ENCODE measurements at regions not wholly inside any gene's neighbourhood (a gene's known extent, or its start where the extent isn't known, plus 50 kb on each side); places are given as distances from the start of the nearest gene placed in this dataset.
"Not testable (repeated sequence)": the region's sequence is repeated elsewhere in the genome, so short reads cannot be mapped to it uniquely, and the experiment has no call there.

- not testable (repeated sequence) for H3K27ac ChIP-seq (ENCODE audit: insufficient read depth, low read depth, low read length, poor library complexity, severe bottlenecking); H3K9me3 ChIP-seq (ENCODE audit: control insufficient read depth, low read length); H3K36me3 ChIP-seq (ENCODE audit: control insufficient read depth, insufficient read depth, low read length); H3K4me3 ChIP-seq (ENCODE audit: insufficient read depth, low read depth, low read length); H3K27me3 ChIP-seq (ENCODE audit: control insufficient read depth, insufficient read depth, low read length, poor library complexity, severe bottlenecking)
- WGBS, 2 experiments, result 91 to 92% methylated on average over 4 of the region's 4 CpGs
- peaks cover 22% of the 10 kb centered on the region for H3K4me1 ChIP-seq (ENCODE audit: control insufficient read depth, insufficient read depth, low read length)
Observed at GRCh38 chr17:6373599-6373998, 61.3 kb downstream of the AIPL1 start.

GRCh38 chr17:6366221-6366666, 68.7 kb downstream of the AIPL1 start:
- no peaks in the 10 kb centered on the region for H3K36me3 ChIP-seq (ENCODE audit: control insufficient read depth, insufficient read depth, low read length)
- peaks cover 8% of the 10 kb centered on the region for H3K4me1 ChIP-seq (ENCODE audit: control insufficient read depth, insufficient read depth, low read length)
- no peaks in the 10 kb centered on the region for H3K27me3 ChIP-seq (ENCODE audit: control insufficient read depth, insufficient read depth, low read length, poor library complexity, severe bottlenecking)
- no peaks in the 10 kb centered on the region for H3K9me3 ChIP-seq (ENCODE audit: control insufficient read depth, low read length)
- no peak overlapping the region for H3K27ac ChIP-seq (ENCODE audit: insufficient read depth, low read depth, low read length, poor library complexity, severe bottlenecking)
- H3K4me3 ChIP-seq (ENCODE audit: insufficient read depth, low read depth, low read length), result no peak overlapping the region
- 57 to 60% methylated on average over 2 of the region's 2 CpGs for WGBS, 2 experiments

GRCh38 chr17:6365200-6365943, 69.5 kb downstream of the AIPL1 start:
- WGBS, 2 experiments, result 91 to 96% methylated on average over 13 of the region's 13 CpGs
- H3K27me3 ChIP-seq (ENCODE audit: control insufficient read depth, insufficient read depth, low read length, poor library complexity, severe bottlenecking), result no peaks in the 10 kb centered on the region
- no peaks in the 10 kb centered on the region for H3K36me3 ChIP-seq (ENCODE audit: control insufficient read depth, insufficient read depth, low read length)
- H3K27ac ChIP-seq (ENCODE audit: insufficient read depth, low read depth, low read length, poor library complexity, severe bottlenecking), result no peak overlapping the region
- no peaks in the 10 kb centered on the region for H3K9me3 ChIP-seq (ENCODE audit: control insufficient read depth, low read length)
- H3K4me1 ChIP-seq (ENCODE audit: control insufficient read depth, insufficient read depth, low read length), result peaks cover 8% of the 10 kb centered on the region
- no peak overlapping the region for H3K4me3 ChIP-seq (ENCODE audit: insufficient read depth, low read depth, low read length)

GRCh38 chr17:6361733-6362132, 73.2 kb downstream of the AIPL1 start:
- Histone ChIP-seq H3K36me3 (ENCODE audit: control insufficient read depth, insufficient read depth, low read length) (no peaks in the 10 kb centered on the region), H3K9me3 (ENCODE audit: control insufficient read depth, low read length) (no peaks in the 10 kb centered on the region), H3K27me3 (ENCODE audit: control insufficient read depth, insufficient read depth, low read length, poor library complexity, severe bottlenecking) (no peaks in the 10 kb centered on the region), H3K4me1 (ENCODE audit: control insufficient read depth, insufficient read depth, low read length) (peaks cover 8% of the 10 kb centered on the region), H3K4me3 (ENCODE audit: insufficient read depth, low read depth, low read length) (no peak overlapping the region), H3K27ac (ENCODE audit: insufficient read depth, low read depth, low read length, poor library complexity, severe bottlenecking) (no peak overlapping the region)
- 82 to 89% methylated on average over 5 of the region's 5 CpGs for whole genome bisulfite sequencing, 2 experiments

GRCh38 chr17:6358131-6358530, 76.8 kb downstream of the AIPL1 start:
- Histone ChIP-seq H3K36me3 (ENCODE audit: control insufficient read depth, insufficient read depth, low read length) (no peaks in the 10 kb centered on the region), H3K9me3 (ENCODE audit: control insufficient read depth, low read length) (no peaks in the 10 kb centered on the region), H3K4me1 (ENCODE audit: control insufficient read depth, insufficient read depth, low read length) (no peaks in the 10 kb centered on the region), H3K4me3 (ENCODE audit: insufficient read depth, low read depth, low read length) (no peak overlapping the region), H3K27ac (ENCODE audit: insufficient read depth, low read depth, low read length, poor library complexity, severe bottlenecking) (no peak overlapping the region), H3K27me3 (ENCODE audit: control insufficient read depth, insufficient read depth, low read length, poor library complexity, severe bottlenecking) (no peaks in the 10 kb centered on the region)
- 88 to 95% methylated on average over 3 of the region's 3 CpGs for WGBS, 2 experiments

GRCh38 chr17:6356562-6356961, 78.4 kb downstream of the AIPL1 start:
- no peak overlapping the region for H3K4me3 ChIP-seq (ENCODE audit: insufficient read depth, low read depth, low read length)
- H3K4me1 ChIP-seq (ENCODE audit: control insufficient read depth, insufficient read depth, low read length), result no peaks in the 10 kb centered on the region
- no peaks in the 10 kb centered on the region for H3K9me3 ChIP-seq (ENCODE audit: control insufficient read depth, low read length)
- no peak overlapping the region for H3K27ac ChIP-seq (ENCODE audit: insufficient read depth, low read depth, low read length, poor library complexity, severe bottlenecking)
- no peaks in the 10 kb centered on the region for H3K36me3 ChIP-seq (ENCODE audit: control insufficient read depth, insufficient read depth, low read length)
- no peaks in the 10 kb centered on the region for H3K27me3 ChIP-seq (ENCODE audit: control insufficient read depth, insufficient read depth, low read length, poor library complexity, severe bottlenecking)
- 90% methylated on average over 4 of the region's 4 CpGs for whole genome bisulfite sequencing, 2 experiments

GRCh38 chr17:6355196-6355595, 79.7 kb downstream of the AIPL1 start:
- no peak overlapping the region for H3K27ac ChIP-seq (ENCODE audit: insufficient read depth, low read depth, low read length, poor library complexity, severe bottlenecking)
- no peaks in the 10 kb centered on the region for H3K9me3 ChIP-seq (ENCODE audit: control insufficient read depth, low read length)
- WGBS, 2 experiments, result 75 to 79% methylated on average over 3 of the region's 3 CpGs
- no peaks in the 10 kb centered on the region for H3K36me3 ChIP-seq (ENCODE audit: control insufficient read depth, insufficient read depth, low read length)
- H3K4me3 ChIP-seq (ENCODE audit: insufficient read depth, low read depth, low read length), result no peak overlapping the region
- H3K4me1 ChIP-seq (ENCODE audit: control insufficient read depth, insufficient read depth, low read length), result no peaks in the 10 kb centered on the region
- no peaks in the 10 kb centered on the region for H3K27me3 ChIP-seq (ENCODE audit: control insufficient read depth, insufficient read depth, low read length, poor library complexity, severe bottlenecking)

- no peak overlapping the region for H3K27ac ChIP-seq (ENCODE audit: insufficient read depth, low read depth, low read length, poor library complexity, severe bottlenecking)
- no peaks in the 10 kb centered on the region for H3K27me3 ChIP-seq (ENCODE audit: control insufficient read depth, insufficient read depth, low read length, poor library complexity, severe bottlenecking)
- 90% methylated on average over 6 of the region's 6 CpGs for WGBS, 2 experiments
- no peaks in the 10 kb centered on the region for H3K36me3 ChIP-seq (ENCODE audit: control insufficient read depth, insufficient read depth, low read length)
- no peaks in the 10 kb centered on the region for H3K9me3 ChIP-seq (ENCODE audit: control insufficient read depth, low read length)
- H3K4me3 ChIP-seq (ENCODE audit: insufficient read depth, low read depth, low read length), result no peak overlapping the region
- H3K4me1 ChIP-seq (ENCODE audit: control insufficient read depth, insufficient read depth, low read length), result no peaks in the 10 kb centered on the region
Observed at GRCh38 chr17:6352801-6353560, 81.9 kb downstream of the AIPL1 start.

- Histone ChIP-seq H3K4me1 (ENCODE audit: control insufficient read depth, insufficient read depth, low read length) (no peaks in the 10 kb centered on the region), H3K27ac (ENCODE audit: insufficient read depth, low read depth, low read length, poor library complexity, severe bottlenecking) (no peak overlapping the region), H3K9me3 (ENCODE audit: control insufficient read depth, low read length) (no peaks in the 10 kb centered on the region), H3K4me3 (ENCODE audit: insufficient read depth, low read depth, low read length) (no peak overlapping the region), H3K36me3 (ENCODE audit: control insufficient read depth, insufficient read depth, low read length) (no peaks in the 10 kb centered on the region), H3K27me3 (ENCODE audit: control insufficient read depth, insufficient read depth, low read length, poor library complexity, severe bottlenecking) (no peaks in the 10 kb centered on the region)
- WGBS, 2 experiments, result 91 to 92% methylated on average over 3 of the region's 3 CpGs
Observed at GRCh38 chr17:6352016-6352415, 82.9 kb downstream of the AIPL1 start.

- no peak overlapping the region for H3K4me3 ChIP-seq (ENCODE audit: insufficient read depth, low read depth, low read length)
- no peaks in the 10 kb centered on the region for H3K4me1 ChIP-seq (ENCODE audit: control insufficient read depth, insufficient read depth, low read length)
- H3K27me3 ChIP-seq (ENCODE audit: control insufficient read depth, insufficient read depth, low read length, poor library complexity, severe bottlenecking), result no peaks in the 10 kb centered on the region
- H3K27ac ChIP-seq (ENCODE audit: insufficient read depth, low read depth, low read length, poor library complexity, severe bottlenecking), result no peak overlapping the region
- H3K36me3 ChIP-seq (ENCODE audit: control insufficient read depth, insufficient read depth, low read length), result no peaks in the 10 kb centered on the region
- 89 to 94% methylated on average over 5 of the region's 5 CpGs for WGBS, 2 experiments
- H3K9me3 ChIP-seq (ENCODE audit: control insufficient read depth, low read length), result no peaks in the 10 kb centered on the region
Observed at GRCh38 chr17:6350806-6351205, 84.1 kb downstream of the AIPL1 start.
